ENCODE measurements at regions not wholly inside any gene's neighbourhood (a gene's known extent, or its start where the extent isn't known, plus 50 kb on each side); places are given as distances from the start of the nearest gene placed in this dataset.

DNA sequence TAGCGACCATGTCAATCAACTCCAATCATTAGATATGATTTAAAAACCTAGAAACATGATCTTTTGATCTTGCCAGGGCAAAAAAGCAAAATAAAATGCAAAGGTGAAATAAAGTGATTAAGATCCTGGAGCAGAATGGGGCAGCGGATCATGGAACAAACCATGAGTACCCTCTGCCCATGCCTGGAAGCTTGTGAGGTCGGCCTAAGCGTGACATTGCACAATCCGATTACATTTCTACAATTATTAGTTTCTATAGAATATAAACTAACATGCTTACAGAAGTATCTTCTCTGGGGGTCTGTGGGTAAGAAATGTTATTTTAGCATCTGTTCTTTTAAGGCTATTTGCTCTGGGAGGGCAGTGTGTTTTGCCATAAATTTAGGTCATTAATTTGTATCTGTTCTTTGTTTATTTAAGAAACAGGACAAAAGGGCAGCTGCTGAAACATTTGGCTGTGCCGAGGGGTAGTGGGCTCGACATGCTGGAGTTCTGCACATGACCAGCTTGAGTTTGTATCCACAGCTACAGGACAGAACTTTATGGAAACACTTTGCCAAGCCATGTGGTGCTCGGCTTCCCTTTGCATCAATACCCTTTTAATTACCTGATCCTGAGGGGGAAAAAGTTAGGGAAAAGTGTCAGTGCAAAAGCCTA lies 55.9 kb downstream of the ZBTB18 start:
- TF ChIP-seq, protein P1, sequence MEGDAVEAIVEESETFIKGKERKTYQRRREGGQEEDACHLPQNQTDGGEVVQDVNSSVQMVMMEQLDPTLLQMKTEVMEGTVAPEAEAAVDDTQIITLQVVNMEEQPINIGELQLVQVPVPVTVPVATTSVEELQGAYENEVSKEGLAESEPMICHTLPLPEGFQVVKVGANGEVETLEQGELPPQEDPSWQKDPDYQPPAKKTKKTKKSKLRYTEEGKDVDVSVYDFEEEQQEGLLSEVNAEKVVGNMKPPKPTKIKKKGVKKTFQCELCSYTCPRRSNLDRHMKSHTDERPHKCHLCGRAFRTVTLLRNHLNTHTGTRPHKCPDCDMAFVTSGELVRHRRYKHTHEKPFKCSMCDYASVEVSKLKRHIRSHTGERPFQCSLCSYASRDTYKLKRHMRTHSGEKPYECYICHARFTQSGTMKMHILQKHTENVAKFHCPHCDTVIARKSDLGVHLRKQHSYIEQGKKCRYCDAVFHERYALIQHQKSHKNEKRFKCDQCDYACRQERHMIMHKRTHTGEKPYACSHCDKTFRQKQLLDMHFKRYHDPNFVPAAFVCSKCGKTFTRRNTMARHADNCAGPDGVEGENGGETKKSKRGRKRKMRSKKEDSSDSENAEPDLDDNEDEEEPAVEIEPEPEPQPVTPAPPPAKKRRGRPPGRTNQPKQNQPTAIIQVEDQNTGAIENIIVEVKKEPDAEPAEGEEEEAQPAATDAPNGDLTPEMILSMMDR (IDR thresholded peaks at IDR 0.05; ENCODE audit: insufficient read depth, low read length, poor library complexity, severe bottlenecking) = no peak
- Histone ChIP-seq H3K27me3 (replicated peaks; ENCODE audit: control insufficient read depth, insufficient read depth, low read length) (peaks cover 2% of the 10 kb centered on the region), H3K4me3 (replicated peaks; ENCODE audit: low read depth, low read length) (no peak overlapping the region), H3K36me3 (ENCODE audit: control insufficient read depth, insufficient read depth, low read length) (no peaks in the 10 kb centered on the region)
- DNase-seq (ENCODE audit: extremely low read depth, insufficient read length) = no peak

DNA sequence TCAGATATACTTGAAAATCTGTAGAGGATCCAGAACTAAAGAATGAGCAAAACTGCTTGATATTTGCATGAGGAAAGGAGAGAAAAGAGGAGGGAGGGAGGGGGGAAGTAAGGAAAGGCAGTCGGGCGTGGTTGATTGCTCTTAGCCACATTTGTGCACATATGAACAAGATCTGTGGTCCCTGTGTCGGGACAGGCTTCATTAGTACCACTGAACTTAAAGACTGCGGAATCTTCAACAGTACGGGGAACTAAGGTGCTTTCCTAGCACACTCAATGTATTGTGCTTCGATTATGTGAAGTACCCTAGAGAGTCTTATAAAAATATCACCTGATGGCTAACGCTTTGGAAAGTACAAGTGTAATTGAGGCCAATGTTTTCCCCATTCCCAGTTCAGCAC lies 59.9 kb downstream of the ZBTB18 start:
- no peak for DNase-seq (ENCODE audit: extremely low read depth, insufficient read length)
- peaks cover 2% of the 10 kb centered on the region for H3K27me3 ChIP-seq (replicated peaks; ENCODE audit: control insufficient read depth, insufficient read depth, low read length)
- no peak overlapping the region for H3K4me3 ChIP-seq (replicated peaks; ENCODE audit: low read depth, low read length)
- H3K36me3 ChIP-seq (ENCODE audit: control insufficient read depth, insufficient read depth, low read length) = no peaks in the 10 kb centered on the region
- TF ChIP-seq, protein P1 (IDR thresholded peaks at IDR 0.05; ENCODE audit: insufficient read depth, low read length, poor library complexity, severe bottlenecking) = no peak

DNA sequence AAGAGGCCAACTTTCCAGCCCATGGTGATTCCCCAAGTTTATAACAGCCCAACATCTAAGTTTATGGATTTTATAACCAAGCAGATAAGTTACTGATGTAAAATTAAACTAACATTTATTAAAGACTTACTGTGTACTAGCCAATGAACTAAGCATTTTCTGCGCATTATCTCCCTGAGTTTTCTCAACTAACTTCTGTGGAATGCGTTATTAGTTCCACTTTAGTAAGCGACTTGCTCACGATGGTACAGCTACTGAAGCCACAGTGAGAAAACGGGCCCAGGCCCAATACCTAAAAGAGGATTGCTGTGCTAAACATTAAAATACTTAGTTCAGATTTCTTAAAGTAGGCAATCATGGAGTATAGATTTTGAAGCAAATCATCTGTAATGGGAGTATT lies 61.0 kb downstream of the ZBTB18 start:
- Histone ChIP-seq H3K36me3 (ENCODE audit: control insufficient read depth, insufficient read depth, low read length) (no peaks in the 10 kb centered on the region), H3K27me3 (replicated peaks; ENCODE audit: control insufficient read depth, insufficient read depth, low read length) (peaks cover 3% of the 10 kb centered on the region), H3K4me3 (replicated peaks; ENCODE audit: low read depth, low read length) (no peak overlapping the region)
- TF ChIP-seq, protein P1 (IDR thresholded peaks at IDR 0.05; ENCODE audit: insufficient read depth, low read length, poor library complexity, severe bottlenecking) = no peak
- DNase-seq (ENCODE audit: extremely low read depth, insufficient read length) = no peak

DNA sequence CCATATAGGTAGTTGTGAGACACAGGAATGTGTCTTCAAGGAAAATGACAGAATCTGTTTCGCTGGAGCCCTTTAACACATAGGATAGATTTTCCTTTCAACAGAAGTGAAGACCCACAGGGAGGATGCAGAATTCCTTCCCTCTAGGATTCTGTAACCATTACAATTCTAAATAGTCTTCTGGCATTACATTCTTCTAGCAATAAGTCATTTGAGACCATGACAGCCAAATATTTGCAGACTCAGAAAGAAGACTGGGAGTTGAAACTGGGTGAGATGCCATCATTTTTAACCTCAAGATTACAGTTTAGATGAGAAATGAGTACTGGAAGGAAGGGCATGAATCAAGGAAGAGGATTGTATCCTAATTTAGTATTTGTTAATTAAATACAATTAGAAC lies 61.6 kb downstream of the ZBTB18 start:
- Histone ChIP-seq H3K27me3 (replicated peaks; ENCODE audit: control insufficient read depth, insufficient read depth, low read length) (peaks cover 3% of the 10 kb centered on the region), H3K4me3 (replicated peaks; ENCODE audit: low read depth, low read length) (no peak overlapping the region), H3K36me3 (ENCODE audit: control insufficient read depth, insufficient read depth, low read length) (no peaks in the 10 kb centered on the region)
- DNase-seq (ENCODE audit: extremely low read depth, insufficient read length) = no peak
- TF ChIP-seq, protein P1 (IDR thresholded peaks at IDR 0.05; ENCODE audit: insufficient read depth, low read length, poor library complexity, severe bottlenecking) = no peak

DNA sequence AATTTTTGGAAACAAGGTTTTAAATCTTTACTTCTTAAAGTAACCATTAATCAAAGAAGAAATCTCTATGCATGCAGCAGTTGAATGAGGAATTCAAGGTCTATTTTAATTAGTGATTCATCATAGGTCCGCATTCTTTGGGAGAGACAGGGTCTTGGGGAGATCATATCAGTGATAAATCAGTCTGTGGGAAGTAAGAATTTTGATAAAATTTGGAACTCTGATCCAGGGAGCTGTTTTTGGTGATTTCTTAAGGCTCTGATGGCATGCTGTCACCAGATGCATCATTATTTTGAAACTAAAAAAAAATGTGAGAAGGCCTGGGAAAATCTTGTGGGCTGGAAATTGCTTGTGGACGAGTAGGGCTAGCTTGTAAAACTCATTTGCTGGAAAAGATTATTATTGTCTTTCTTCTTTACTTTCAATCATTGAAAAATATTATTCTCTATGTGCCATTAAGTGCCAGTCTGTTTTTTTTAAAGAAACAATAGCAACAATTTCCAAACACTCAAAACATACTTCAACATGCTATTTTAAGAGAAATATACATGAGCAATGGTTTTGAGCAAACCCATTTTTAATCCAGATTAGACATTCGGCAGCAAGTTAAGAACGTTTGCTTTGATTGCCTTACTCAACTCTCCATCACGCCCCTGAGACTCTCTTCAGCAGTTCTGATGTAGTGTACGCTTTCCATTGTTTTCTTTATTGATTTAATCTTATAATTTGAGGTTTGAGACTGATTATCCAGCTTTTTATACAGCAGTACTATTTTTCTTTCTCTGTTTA lies 62.6 kb downstream of the ZBTB18 start:
- TF ChIP-seq, protein P1 (IDR thresholded peaks at IDR 0.05; ENCODE audit: insufficient read depth, low read length, poor library complexity, severe bottlenecking) = no peak
- H3K27me3 ChIP-seq (replicated peaks; ENCODE audit: control insufficient read depth, insufficient read depth, low read length) = peaks cover 1% of the 10 kb centered on the region
- H3K36me3 ChIP-seq (ENCODE audit: control insufficient read depth, insufficient read depth, low read length) = no peaks in the 10 kb centered on the region
- DNase-seq (ENCODE audit: extremely low read depth, insufficient read length) = no peak
- no peak overlapping the region for H3K4me3 ChIP-seq (replicated peaks; ENCODE audit: low read depth, low read length)
